ENCODE measurements at regions not wholly inside any gene's neighbourhood (a gene's known extent, or its start where the extent isn't known, plus 50 kb on each side); places are given as distances from the start of the nearest gene placed in this dataset.

DNA sequence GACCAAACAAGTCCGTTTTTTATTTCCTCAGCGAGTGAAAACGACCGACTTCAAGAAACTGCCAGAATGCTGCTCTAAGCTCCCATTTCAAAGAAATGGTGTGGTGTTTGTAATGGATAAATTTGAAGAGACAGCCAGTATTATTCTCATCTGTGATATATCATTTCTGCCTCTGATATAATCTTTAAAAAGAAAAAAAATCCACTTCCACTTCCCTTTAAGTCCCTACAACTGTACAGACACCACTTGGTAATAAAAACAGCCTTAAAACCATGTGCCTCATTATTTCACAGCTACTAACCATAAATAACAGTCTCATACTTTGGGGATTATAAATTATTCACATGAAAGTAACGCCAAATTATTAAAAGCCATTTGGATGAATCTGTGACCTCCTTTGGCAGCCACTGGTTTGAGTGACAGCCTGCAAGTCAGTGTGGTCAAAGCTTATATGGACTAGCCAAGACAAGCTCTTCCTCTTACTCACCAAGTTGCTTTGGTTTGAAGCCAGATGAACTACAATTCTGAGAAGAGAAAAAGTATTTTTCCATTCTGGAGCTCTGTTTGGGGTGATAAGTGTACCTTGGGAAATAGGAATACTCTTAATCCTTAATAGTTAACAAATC, 168.0 kb downstream of the SHOX2 start:
- no peak for ATAC-seq
- no peaks in the 10 kb centered on the region for H3K36me3 ChIP-seq
- no peak overlapping the region for H3K4me3 ChIP-seq
- no peaks in the 10 kb centered on the region for H3K9me3 ChIP-seq
- H3K27me3 ChIP-seq, result no peaks in the 10 kb centered on the region
- no peak overlapping the region for H3K27ac ChIP-seq
- TF ChIP-seq, protein P1, sequence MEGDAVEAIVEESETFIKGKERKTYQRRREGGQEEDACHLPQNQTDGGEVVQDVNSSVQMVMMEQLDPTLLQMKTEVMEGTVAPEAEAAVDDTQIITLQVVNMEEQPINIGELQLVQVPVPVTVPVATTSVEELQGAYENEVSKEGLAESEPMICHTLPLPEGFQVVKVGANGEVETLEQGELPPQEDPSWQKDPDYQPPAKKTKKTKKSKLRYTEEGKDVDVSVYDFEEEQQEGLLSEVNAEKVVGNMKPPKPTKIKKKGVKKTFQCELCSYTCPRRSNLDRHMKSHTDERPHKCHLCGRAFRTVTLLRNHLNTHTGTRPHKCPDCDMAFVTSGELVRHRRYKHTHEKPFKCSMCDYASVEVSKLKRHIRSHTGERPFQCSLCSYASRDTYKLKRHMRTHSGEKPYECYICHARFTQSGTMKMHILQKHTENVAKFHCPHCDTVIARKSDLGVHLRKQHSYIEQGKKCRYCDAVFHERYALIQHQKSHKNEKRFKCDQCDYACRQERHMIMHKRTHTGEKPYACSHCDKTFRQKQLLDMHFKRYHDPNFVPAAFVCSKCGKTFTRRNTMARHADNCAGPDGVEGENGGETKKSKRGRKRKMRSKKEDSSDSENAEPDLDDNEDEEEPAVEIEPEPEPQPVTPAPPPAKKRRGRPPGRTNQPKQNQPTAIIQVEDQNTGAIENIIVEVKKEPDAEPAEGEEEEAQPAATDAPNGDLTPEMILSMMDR (IDR thresholded peaks at IDR 0.05), result no peak
- TF ChIP-seq EP300 (IDR thresholded peaks at IDR 0.05), result no peak
- no peak for TF ChIP-seq POLR2AphosphoS5 (IDR thresholded peaks at IDR 0.05)
- no peak for TF ChIP-seq POLR2A (IDR thresholded peaks at IDR 0.05)
- no peaks in the 10 kb centered on the region for H3K4me1 ChIP-seq
- 57 to 82% methylated on average over 5 of the region's 5 CpGs for WGBS, 2 donors (ENCODE audit: low coverage in 1 of 2)

DNA sequence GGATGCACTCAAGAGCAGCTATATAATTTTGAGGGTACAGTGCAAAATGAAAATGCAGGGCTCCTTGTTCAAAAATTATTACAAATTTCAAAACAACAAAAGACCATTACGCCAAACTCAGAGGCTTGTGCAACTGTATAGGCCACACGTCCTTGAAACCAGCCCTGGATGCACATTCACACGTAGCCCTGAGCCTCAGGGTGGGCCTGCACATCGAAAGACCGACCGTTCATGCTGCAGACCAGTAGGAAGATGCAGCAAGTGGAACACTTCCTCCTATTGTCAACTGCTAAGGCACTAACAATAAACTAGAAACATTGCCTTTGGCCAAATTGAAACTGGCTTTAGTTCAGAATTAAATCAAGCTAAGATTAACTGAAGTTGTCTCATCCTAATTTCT, 174.7 kb downstream of the SHOX2 start:
- Histone ChIP-seq H3K4me1 (no peaks in the 10 kb centered on the region), H3K27ac (no peak overlapping the region), H3K27me3 (no peaks in the 10 kb centered on the region), H3K9me3 (no peaks in the 10 kb centered on the region), H3K4me3 (no peak overlapping the region), H3K36me3 (no peaks in the 10 kb centered on the region)
- no peak for ATAC-seq
- TF ChIP-seq, protein P1 (IDR thresholded peaks at IDR 0.05), result no peak
- TF ChIP-seq POLR2AphosphoS5 (IDR thresholded peaks at IDR 0.05) (no peak), POLR2A (IDR thresholded peaks at IDR 0.05) (no peak), EP300 (IDR thresholded peaks at IDR 0.05) (no peak)
- WGBS, 2 donors (ENCODE audit: low coverage in 1 of 2), result 60 to 76% methylated on average over 6 of the region's 6 CpGs

DNA sequence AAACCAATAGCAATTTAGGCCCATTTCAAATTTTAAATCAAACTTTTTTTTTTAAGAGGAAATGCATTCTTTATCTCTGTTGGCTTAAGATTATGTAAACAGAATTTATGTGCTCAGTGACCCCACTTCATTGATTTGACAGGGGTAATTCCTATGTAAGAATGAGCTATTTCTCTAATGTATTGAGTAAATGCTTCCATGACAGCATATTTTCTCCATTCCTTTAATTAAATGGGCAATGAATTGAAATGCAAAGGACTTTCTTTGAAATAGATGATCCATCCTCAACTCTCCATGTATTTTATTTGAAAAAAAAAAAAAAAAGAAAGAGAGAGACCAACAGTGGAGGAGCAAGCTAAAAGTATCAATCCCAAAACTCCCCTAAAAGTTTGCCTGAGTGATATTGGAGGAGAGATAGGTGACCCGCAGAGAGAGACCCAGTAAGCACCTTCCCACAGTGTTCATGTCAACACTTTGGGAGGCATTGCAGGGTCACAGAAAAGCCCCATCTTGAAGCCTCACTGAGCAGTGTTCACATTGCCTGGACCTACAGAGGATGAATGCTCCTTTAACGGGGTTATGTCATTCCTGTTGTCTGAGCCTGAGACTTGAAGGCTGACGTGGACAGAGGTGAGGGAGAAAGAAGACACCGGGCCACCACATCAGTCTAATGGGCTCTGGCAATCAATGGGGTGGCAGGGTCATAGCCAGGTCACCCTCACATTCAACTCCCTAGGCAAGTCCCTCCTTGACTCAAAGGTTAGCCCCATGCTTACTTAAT, 176.0 kb downstream of the SHOX2 start:
- H3K27me3 ChIP-seq, result no peaks in the 10 kb centered on the region
- no peaks in the 10 kb centered on the region for H3K36me3 ChIP-seq
- no peak for ATAC-seq
- 56 to 81% methylated on average over 4 of the region's 4 CpGs for WGBS, 2 donors (ENCODE audit: low coverage in 1 of 2)
- H3K4me1 ChIP-seq, result no peaks in the 10 kb centered on the region
- no peak overlapping the region for H3K4me3 ChIP-seq
- no peaks in the 10 kb centered on the region for H3K9me3 ChIP-seq
- TF ChIP-seq, protein P1 (IDR thresholded peaks at IDR 0.05), result no peak
- no peak for TF ChIP-seq POLR2AphosphoS5 (IDR thresholded peaks at IDR 0.05)
- TF ChIP-seq EP300 (IDR thresholded peaks at IDR 0.05), result no peak
- no peak for TF ChIP-seq POLR2A (IDR thresholded peaks at IDR 0.05)
- H3K27ac ChIP-seq, result no peak overlapping the region

DNA sequence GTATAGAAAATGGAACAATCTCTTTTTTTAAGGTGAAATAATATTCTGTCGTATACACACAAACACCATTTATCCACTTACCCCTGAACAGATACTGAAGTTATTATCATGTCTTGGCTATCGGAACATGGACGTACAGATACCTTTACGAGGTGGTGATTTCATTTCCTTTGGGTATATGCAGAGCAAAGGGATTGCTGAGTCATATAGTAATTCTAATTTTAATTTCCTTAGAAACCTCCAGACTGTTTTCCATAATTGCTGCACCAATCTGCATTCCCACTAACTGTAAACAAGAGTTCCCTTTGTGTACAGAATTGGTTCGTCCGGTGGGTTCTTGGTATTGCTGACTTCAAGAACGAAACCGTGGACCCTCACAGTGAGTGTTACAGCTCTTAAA, 179.4 kb downstream of the SHOX2 start:
- Histone ChIP-seq H3K4me3 (no peak overlapping the region), H3K36me3 (no peaks in the 10 kb centered on the region), H3K4me1 (no peaks in the 10 kb centered on the region), H3K27me3 (no peaks in the 10 kb centered on the region), H3K9me3 (no peaks in the 10 kb centered on the region), H3K27ac (no peak overlapping the region)
- WGBS, 2 donors (ENCODE audit: low coverage in 1 of 2), result 86% methylated on average over 8 of the region's 8 CpGs
- TF ChIP-seq POLR2A (IDR thresholded peaks at IDR 0.05) (no peak), EP300 (IDR thresholded peaks at IDR 0.05) (no peak), POLR2AphosphoS5 (IDR thresholded peaks at IDR 0.05) (no peak)
- no peak for ATAC-seq

DNA sequence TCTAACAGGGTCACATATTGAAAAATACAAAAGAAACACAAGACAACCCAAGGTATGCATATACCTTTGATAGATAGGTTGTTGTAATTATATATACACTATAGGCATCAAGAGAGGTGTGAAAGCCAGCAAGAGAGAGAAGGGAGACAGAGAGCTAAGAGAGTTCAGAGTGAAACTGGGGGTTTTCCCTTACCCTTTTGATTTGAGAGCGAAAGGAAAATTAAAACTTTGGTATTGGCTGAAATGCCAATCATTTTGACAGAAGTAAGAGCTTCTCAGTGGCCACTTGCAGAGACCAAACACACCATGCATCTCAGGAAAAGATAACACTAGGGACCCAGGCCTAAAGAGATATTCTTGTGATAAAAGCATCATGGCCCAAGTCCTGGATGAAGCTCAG, 183.6 kb downstream of the SHOX2 start:
- H3K9me3 ChIP-seq, result no peaks in the 10 kb centered on the region
- ATAC-seq, result no peak
- no peaks in the 10 kb centered on the region for H3K36me3 ChIP-seq
- WGBS, 2 donors (ENCODE audit: low coverage in 1 of 2), result 83 to 100% methylated on average over 1 of the region's 1 CpG
- TF ChIP-seq POLR2AphosphoS5 (IDR thresholded peaks at IDR 0.05) (no peak), POLR2A (IDR thresholded peaks at IDR 0.05) (no peak), EP300 (IDR thresholded peaks at IDR 0.05) (no peak)
- TF ChIP-seq, protein P1 (IDR thresholded peaks at IDR 0.05), result no peak
- H3K4me3 ChIP-seq, result no peak overlapping the region
- no peaks in the 10 kb centered on the region for H3K4me1 ChIP-seq
- no peak overlapping the region for H3K27ac ChIP-seq
- no peaks in the 10 kb centered on the region for H3K27me3 ChIP-seq

All from gastroesophageal sphincter (tissue), 4 donors.